SKM-1 treated with dmso at 0.1 percent for 144 hours (cell line): ENCODE measurements at regions not wholly inside any gene's neighbourhood (a gene's known extent, or its start where the extent isn't known, plus 50 kb on each side); places are given as distances from the start of the nearest gene placed in this dataset.
A peak's percentile ranks its signal among the peaks of the same experiment; 100 is the strongest.
"Not testable (repeated sequence)": the region's sequence is repeated elsewhere in the genome, so short reads cannot be mapped to it uniquely, and the experiment has no call there.

ENCODE experiments used
- DNase-seq: peaks from one replicate; lab custom pipeline; 2025; ENCODE audit not compliant: unreplicated experiment; lab: John Stamatoyannopoulos, UW

DNA sequence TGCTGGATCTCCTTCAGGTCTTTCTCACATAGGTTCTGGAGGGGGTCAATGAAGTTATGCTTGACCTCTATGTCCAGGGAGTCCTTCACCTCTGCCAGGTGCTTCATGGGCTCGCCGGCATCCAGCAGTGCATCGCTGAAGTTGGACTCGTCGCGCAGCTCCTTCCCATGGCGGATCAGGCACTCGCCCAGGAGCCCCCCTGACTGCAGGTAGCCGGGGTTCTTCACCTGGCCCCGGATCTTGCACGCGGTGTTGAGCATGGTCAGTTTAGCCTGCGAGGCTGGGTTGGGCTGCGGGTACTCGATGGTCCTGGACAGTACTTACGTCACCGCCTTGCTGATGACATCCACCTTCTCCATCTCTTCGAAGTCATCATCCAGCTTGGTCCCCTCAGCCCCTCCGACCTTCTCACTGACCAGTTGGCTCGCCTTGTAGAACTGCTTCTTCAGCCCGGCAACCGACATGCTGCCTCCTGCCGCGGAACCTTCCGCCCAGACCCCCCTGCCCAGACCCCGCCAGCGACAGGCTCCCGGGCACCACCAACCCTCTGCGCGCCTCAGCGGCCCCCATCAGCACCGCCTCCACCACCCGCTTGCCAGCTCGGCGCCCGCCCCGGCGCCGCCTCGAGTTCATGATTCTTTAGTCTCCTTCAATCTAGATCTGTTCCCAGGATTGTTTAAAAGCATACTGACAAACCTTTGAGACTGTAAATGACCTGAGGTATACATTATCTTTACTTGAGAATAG is 99.8 kb downstream of the KPNA2 start:
- DNase-seq: no peak

DNA sequence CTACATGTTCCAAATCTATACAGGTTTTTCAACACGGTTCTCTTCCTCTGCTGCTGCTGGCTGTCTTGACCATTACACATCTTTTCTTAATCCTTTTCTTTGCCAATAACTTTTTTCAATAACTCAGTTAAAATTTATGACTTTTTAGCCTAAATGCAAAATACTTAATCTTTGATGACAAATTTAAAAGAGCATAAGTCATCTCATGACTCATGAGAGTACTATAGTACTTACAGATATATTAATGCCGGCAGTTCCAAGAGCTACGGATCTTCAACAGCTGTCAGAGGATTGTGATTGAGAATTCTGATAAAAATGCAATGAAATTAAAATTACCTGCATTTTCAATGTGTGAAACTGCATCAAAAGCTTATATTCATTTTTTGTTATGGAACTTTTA is 105.5 kb downstream of the KPNA2 start:
- no peak for DNase-seq

DNA sequence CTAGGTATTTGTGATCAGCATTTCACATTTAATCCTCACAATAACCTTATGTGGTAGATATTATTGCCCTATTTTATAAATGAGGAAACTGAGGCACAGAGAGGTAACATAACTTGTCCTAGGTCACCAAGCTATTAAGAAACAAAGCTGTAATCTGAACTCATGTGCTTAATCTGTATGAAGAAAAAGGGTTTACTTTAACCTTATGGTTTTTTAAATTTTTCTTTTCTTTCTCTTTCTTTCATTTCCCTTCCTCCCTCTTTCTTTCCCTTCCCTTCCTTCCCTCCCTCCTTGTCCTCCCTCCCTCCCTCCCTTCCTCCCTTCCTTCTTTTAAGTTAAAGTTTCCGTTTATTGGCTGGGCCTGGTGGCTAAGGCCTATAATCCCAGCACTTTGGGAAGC is 105.2 kb upstream of the AMZ2 start:
- no peak for DNase-seq

DNA sequence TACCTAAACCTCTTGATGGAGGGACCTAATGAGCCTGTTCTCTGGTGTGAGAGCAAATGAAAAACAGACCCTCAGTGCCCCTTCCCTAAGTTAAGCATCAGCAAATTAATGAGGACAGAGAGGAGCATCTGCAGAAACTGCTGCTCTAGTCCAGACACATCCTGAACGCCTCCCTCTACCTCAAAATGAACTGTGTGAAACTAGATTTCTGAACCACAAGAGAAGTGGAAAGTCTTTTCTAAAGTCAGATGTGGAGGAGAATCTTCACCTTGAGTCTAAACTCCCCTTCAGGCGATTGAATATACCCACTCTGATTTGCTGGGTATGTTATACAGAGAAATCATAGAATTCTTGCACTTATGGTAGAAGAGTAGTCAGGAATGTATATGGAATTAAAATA is 104.4 kb upstream of the AMZ2 start:
- no peak for DNase-seq

DNA sequence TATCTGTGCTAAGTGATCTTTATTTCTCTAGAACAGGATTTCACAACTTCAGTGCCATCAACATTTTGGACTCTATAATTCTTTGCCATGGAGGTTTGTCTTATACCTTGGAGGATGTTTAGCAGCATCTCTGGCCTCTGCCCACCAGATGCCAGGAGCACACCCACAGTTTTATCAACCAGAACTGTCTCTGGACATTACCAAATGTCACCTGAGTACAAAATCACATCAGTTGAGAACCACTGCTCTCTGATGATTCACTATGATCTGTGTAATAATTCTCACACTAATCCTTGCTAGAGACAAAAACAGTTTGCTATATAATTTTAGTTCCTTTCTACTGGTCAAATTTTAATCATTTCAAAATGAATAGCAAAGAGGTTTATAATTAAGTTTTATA is 102.8 kb upstream of the AMZ2 start:
- DNase-seq: no peak

DNA sequence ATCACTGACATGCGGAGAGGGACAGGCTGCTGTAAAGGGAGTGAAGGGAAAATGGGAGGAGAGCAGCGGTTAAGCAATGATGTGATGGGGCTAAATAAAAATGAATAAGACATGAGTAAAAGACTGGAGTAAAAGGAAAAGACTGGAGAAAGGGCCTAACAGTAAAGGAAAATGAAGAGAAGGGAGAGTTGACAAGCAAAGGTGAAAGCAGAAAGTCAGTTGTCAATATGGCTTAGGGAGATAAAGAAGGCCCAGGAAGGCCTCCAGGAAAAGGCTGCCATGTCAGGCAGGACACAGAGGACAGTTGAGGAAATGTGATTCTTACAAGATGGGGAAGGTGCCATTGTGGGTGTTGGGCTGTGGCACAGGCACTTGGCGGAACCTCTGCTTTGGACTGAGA is 98.9 kb upstream of the AMZ2 start:
- no peak for DNase-seq

DNA sequence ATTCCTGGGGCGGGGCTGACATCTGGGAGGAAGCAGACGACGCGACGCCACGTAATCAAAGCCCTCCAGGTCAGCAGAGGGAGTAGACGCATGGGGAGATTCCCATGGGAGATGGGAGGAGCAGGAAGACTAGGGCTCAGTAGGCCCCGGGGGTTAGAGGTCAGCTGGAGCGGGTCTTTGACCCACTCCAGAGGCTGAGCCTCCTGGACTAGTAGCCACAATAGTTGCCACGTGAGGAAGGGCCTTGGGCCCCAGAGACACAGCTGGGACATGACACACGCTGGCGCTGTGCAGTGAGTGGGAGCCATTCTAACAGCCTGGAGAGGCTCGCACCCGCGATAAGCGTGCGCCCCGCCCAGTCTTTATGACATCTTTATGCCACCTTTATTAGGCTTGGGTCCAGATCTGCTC is 95.7 kb upstream of the AMZ2 start:
- no peak for DNase-seq

DNA sequence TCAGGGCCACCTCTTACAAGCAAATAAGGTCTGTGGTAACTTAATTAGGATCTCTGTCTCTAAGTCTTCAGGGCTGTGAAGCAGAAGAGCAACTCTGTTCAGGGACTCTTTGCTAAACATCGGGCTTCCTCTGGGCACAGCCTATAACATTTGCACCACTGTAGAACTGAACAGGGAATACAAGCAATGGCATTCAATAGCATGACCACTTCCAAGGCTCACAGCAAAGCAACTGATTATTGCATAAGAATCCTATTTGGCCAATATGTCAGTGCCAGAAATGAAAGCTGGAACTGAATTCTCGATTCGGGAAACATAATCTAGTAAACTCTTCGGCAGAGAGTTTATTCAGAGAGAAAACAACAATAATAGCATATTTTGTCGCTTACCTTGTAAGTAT is 92.2 kb upstream of the AMZ2 start:
- DNase-seq: no peak

DNA sequence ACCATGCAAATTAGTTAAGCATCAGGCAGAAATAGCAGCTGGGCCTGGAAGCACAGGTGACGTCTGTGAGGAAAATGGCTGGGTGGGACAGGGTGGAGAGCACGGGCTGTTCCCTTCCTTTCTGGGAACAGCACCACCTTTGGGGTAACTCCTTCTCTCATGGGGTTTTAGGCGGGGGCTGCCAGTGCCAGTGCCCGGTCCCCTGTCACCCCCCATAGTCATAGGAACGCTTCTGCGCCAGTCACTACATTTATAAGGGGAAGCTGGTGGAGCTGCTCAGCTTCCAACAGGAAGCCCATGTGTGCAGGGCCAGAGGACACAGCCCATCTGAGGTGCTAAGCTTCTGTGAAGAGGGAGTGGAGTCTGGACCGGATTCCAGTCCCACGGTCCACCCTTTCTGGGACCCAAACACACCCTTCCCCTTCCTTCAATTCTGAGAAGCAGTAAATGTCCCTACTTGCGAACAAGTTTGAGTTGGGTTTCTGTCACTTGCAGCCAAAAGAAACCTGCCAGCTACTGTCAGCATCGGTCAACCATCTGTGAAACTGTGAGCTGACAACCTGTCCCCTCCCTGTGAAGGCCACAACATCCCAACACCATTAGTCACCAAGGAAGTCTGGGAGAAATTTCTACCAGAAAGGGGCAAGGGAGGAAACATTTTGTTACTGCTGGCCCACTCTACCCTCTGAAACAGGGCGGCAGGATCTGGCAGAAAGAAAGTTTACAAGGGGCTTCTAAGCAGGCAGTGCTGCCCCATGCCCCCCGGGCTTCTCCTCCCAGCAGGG is 86.0 kb upstream of the AMZ2 start:
- DNase-seq: no peak

DNA sequence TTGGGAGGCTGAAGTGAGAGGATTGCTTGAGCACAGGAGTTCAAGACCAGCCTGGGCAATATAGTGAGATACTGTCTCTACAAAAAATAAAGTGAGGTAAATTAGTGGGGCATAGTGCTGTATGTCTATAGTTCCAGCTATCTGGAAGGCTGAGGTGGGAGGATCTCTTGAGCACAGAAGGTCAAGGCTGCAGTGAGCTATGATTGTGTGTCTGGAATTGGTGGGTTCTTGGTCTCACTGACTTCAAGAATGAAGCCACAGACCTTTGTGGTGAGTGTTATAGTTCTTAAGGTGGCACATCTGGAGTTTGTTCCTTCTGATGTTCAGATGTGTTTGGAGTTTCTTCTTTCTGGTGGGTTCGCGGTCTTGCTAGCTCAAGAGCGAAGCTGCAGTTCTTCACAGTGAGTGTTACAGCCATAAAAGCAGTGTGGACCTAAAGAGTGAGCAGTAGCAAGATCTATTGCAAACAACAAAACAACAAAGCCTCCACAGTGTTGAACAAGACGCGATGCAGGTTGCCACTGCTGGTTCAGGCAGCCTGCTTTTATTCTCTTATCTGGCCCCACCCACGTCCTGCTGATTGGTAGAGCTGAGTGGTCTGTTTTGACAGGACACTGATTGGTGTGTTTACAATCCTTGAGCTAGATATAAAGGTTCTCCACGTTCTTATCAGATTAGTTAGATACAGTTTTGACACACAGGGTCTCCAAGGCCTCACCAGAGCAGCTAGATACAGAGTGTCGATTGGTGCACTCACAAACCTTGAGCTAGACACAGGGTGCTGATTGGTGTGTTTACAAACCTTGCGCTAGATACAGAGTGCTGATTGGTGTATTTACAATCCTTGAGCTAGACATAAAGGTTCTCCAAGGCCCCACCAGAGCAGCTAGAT is 79.3 kb upstream of the AMZ2 start:
- not testable (repeated sequence) for DNase-seq

DNA sequence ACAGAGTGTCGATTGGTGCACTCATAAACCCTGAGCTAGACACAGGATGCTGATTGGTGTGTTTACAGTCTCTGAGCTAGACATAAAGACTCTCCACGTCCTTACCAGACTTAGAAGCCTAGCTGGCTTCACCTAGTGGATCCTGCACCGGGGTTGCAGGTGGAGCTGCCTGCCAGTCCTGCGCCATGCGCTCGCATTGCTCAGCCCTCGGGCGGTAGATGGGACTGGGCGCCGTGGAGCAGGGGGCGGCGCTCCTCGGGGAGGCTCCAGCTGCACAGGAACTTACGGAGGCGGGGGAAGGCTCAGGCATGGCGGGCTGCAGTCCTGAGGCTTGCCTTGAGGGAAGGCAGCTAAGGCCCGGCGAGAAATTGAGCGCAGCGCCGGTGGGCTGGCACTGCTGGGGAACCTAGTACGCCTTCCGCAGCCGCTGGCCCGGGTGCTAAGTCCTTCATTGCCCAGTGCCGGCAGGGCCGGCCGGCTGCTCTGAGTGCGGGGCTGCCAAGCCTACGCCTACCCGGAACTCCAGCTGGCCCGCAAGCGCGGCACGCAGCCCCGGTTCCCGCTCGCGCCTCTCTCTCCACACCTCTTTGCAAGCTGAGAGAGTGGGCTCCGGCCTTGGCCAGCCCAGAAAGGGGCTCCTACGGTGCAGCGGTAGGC is 78.5 kb upstream of the AMZ2 start:
- DNase-seq: not testable (repeated sequence)

DNA sequence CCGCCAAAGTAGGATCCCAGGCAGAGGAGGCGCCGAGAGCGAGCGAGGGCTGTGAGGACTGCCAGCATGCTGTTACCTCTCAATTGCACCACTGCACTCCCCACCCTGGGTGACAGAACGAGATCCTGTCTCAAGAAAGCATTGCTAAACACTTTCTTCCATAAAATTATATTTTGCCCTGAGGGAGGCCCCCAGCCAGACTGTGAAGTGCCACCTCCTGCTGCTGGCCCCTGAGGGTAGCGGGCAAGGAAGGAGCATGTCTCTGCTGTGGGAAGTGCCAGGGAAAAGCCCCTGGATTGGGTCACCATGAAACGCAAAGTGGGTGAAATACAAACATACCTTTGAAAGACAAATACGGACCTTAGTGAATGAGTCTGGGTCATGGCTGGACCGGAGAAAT is 78.0 kb upstream of the AMZ2 start:
- DNase-seq: no peak

DNA sequence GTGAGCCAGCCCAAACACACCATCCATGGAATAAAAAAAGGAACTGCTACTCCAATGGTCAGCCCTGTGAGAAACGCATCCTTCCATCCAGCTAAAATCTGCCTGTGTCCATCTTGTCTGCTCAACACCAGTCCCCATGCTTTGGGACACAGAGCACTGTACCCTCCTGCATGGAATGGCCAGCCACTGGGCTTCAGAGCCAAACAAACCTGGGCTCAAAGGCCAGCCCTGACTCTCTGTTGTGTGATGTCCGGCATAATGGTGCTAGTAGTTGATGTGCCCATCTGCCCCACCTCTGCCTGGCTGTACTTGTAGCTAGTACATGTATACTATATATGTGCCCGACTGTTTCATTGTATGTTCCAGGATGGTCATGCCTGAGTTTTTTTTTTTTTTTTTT is 77.6 kb upstream of the AMZ2 start:
- no peak for DNase-seq

DNA sequence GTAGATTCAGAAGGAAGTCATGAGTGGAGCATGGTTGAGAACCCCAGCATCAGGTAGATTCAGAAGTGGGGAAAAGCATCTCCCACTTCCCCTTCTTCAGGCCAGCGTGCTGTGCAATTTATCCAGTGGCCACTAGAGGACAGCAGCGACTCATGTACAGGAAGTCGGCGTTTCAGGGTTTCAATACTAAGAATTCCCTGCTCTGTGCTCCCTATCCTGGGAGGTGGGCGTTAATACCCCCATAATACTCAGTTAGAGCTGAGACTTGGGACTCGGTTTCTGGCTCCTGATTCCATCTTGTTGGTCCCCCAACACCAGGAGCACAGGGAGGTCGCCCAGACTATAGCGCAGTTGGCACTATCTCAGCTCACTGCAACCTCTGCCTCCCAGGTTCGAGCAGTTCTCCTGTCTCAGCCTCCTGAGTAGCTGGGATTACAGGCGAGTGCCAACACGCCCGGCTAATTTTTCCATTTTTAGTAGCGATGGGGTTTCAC is 75.3 kb upstream of the AMZ2 start:
- DNase-seq: peak; percentile 55

DNA sequence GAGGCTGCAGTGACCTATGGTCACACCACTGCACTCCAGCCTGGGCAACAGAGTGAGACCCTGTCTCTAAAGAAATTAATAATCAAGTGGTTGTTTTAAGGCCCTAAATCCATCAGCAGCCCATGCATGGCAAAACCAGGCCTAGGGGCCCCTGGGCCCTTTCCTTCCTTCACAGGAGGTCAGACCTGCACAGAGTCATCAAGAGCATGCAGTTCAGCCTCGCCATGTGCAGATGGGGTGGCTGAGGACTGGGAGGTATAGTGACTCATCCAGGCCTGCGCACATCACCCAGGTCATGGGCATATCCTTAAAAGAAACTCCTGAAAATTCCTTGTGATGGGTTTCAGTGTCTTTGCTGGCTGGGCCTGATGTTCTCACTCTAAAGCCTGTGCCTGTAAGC is 72.4 kb upstream of the AMZ2 start:
- no peak for DNase-seq

DNA sequence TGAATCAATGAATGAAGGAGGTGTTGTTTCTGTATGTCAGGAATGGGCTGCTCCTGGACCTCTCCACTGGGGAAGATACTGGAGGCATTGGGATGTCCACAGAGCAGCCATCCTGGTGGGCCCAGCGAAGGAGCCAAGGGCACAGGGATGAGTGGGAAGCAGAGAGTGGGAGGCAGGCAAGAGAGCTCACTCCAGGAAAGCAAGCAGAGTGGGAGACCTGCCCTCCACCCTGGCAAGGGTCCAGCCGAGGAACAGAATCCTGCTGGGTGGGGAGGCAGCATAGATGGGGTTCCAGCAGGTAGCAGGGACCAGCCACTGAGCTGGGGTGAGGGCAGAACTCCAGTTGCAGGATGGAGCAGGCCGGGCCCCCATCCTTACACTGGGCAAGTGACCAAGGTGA is 71.9 kb upstream of the AMZ2 start:
- no peak for DNase-seq

DNA sequence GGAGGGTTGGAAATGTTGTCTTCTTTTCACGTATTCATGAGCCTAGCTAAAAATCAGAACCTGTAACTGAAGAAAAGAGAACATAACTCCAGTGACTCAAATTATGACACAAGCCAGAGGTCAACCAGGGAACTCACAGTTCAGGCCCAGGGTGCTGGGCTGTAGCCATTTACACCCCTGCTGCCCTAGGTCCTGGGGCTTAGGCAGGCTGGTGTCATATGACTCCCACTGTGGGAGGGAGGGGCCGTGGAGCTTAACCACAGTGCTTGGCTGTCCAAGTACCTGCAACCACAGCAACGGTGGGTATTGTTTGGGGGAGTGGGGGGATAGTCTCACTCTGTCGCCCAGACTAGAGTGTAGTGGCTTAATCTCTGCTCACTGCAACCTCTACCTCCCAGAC is 71.1 kb upstream of the AMZ2 start:
- DNase-seq: no peak

DNA sequence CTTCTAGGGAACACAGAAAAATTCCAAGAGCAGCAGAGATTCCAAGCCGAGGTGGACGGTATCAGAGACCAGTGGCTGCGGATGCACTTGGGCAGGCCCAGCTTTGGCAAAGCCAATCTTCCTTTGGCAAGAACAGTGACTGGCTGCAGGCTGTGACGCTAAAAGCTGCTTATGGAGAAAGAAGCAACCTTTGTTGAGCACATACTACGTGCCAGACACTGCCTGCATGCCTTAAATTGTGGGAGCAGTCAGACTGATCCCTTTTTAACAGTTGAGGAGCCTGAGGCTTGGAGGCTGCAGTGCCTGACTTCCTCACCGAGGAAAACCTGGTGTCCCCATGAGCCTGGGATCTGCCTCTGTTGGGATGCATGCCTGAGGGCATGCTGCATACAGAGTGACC is 69.0 kb upstream of the AMZ2 start:
- DNase-seq: no peak

DNA sequence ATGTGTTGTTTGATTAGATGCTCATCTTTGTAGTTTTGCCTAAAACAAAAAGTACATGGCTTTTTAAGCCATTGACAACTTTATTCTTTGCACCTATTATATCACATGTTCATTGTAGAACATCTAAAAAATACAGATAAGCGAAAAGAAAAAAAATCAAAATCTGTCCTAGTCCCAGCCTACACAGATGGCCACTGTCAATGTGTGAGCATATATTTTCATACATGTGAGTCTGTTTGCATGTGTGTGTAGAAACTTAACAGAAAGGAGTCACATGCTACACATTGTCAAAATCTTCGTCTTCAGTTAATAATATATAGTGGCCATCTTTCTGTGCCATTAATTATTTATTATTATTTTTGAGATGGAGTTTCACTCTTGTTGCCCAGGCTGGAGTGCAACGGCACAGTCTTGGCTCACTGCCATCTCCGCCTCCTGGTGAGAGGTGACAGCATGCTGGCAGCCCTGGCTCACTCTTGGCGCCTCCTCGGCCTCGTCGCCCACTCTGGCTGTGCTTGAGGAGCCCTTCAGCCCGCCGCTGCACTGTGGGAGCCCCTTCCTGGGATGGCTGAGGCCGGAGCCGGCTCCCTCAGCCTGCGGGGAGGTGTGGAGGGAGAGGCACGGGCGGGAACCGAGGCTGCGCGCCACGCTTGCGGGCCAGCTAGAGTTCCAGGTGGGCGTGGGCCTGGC is 68.5 kb upstream of the AMZ2 start:
- no peak for DNase-seq

DNA sequence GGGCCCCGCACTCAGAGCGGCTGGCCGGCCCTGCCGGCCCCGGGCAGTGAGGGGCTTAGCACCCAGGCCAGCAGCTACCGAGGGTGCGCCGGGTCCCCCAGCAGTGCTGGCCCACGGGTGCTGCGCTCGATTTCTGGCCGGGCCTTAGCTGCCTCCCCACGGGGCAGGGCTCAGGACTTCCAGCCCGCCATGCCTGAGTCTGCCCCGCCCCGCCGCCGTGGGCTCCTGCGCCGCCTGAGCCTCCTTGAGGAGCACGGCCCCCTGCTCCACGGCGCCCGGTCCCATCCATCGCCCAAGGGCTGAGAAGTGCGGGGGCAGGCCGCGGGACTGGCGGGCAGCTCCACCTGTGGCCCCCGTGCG is 67.9 kb upstream of the AMZ2 start:
- no peak for DNase-seq

DNA sequence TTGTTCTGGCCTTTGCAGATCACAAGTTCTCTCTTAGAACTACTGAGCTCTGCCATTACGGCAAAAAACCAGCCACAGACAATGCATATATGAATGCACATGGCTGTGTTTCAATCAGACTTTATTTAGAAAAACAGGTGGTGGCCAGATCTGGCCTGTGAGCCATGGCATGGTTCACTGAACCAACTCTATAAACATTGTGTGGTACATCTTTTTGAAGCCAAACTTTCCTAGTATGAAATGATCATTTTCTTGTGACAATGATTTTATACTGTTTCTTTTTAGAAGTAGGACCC is 65.9 kb upstream of the AMZ2 start:
- no peak for DNase-seq
